Loucy (cell line): ENCODE measurements at regions not wholly inside any gene's neighbourhood (a gene's known extent, or its start where the extent isn't known, plus 50 kb on each side); places are given as distances from the start of the nearest gene placed in this dataset.

Experiments
- EZH2phosphoT487 ChIP-seq: fragments of 200-600 bp; IDR thresholded peaks from 2 replicates; pipeline ENCODE4 v1.6.1; 2018; ENCODE audit warnings: antibody characterized with exemption, mild to moderate bottlenecking, moderate library complexity, borderline replicate concordance
- TF ChIP-seq, protein P1 (sequence below): fragments of 200-600 bp; sonication (generic); conservative IDR thresholded peaks from 2 replicates; pipeline ENCODE4 v1.5.1; 2014; ENCODE audit warnings: mild to moderate bottlenecking, antibody characterized with exemption, low read length

DNA sequence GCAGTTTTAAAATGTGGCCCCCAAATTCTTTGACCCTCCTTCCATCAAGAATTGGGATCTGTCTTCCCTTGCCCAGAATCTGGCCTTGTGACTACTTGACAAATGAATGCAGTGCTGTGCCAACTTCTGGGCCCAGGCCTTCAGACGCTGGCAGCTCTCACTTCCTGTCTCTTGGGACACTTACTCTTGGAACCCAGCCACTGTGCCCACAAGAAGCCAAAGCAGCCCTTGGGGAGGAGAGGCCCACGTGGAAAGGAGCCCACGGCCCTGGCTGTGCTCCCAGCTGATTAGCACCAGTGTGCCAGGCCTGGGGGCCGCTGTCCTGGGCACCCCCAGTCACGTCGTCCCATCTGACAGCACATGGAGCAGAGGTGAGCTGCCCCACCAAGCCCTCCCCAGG lies 56.6 kb downstream of the RPL37A start:
- TF ChIP-seq, protein P1, sequence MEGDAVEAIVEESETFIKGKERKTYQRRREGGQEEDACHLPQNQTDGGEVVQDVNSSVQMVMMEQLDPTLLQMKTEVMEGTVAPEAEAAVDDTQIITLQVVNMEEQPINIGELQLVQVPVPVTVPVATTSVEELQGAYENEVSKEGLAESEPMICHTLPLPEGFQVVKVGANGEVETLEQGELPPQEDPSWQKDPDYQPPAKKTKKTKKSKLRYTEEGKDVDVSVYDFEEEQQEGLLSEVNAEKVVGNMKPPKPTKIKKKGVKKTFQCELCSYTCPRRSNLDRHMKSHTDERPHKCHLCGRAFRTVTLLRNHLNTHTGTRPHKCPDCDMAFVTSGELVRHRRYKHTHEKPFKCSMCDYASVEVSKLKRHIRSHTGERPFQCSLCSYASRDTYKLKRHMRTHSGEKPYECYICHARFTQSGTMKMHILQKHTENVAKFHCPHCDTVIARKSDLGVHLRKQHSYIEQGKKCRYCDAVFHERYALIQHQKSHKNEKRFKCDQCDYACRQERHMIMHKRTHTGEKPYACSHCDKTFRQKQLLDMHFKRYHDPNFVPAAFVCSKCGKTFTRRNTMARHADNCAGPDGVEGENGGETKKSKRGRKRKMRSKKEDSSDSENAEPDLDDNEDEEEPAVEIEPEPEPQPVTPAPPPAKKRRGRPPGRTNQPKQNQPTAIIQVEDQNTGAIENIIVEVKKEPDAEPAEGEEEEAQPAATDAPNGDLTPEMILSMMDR = no peak
- no peak for TF ChIP-seq EZH2phosphoT487
